Inflammatory macrophage treated with lipopolysaccharide for 1 hour (primary cell): ENCODE measurements at regions not wholly inside any gene's neighbourhood (a gene's known extent, or its start where the extent isn't known, plus 50 kb on each side); places are given as distances from the start of the nearest gene placed in this dataset.
"Not testable (repeated sequence)": the region's sequence is repeated elsewhere in the genome, so short reads cannot be mapped to it uniquely, and the experiment has no call there.

Source experiments
- DNase-seq, 2 donors: peaks; one replicate each; pipeline ENCODE4 v3.0.0-alpha.2; 2020 to 2022

GRCh38 chr5:17326600-17327037 is 109.2 kb downstream of the BASP1 start:
- DNase-seq, result no peak

GRCh38 chr5:17327048-17327625 is 109.7 kb downstream of the BASP1 start:
- DNase-seq, result no peak

DNA sequence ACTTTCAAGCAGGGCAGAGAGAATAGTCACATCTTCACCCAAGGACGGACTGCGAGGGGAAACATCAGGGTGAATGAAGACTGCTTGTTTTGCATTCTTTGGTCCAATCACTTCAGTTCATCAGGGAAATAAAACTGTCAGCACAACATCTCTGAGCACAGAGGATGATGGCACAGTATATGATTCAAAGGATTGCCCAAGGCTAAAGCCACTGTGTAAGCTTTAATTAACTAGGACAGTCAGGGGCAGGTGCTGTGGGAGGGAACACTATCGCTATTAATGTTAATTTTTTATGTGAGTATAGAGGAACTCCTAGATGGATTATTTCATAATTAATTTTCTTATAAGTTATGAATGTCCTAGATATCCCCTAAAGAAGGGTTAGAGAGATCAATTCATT is 112.1 kb downstream of the BASP1 start:
- DNase-seq, result no peak

GRCh38 chr5:17330386-17330785 is 113.0 kb downstream of the BASP1 start:
- no peak for DNase-seq

DNA sequence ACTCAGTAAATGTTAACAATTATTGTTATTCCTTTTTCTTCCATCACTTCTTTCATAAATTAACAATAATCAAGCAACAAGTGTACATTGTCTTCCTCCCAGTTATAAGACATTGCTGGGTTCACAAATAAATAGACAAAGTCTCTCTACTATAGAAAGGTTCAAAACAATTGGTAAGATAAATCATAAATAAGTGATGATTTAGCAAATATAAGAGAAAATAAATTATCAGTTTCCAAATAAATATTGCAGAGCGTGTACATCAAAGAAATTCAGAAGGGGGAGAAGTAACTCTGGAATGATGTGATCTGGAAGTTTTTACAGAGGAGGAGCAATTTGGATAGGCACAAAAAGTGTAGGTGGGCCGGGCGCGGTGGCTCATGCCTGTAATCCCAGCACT is 114.2 kb downstream of the BASP1 start:
- DNase-seq, result no peak

DNA sequence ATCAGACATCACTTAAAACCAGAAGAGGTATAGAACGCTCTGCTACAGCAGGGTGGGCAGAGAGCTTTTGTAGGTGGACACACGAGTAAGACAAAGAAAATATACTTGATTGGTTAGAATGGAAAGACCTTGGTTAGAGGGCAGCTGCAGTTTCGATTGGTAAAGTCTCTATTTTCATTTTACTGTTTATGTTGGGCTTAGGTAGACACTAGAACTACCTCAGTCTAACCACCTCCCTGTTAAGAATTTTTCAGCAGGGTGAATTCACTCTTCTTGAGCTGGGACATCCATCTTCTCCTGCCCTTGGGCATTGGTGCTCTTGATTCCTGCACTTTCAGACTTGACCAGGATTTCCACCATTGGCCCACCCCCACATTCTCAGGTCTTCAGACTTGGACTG is 116.3 kb downstream of the BASP1 start:
- DNase-seq, result no peak

DNA sequence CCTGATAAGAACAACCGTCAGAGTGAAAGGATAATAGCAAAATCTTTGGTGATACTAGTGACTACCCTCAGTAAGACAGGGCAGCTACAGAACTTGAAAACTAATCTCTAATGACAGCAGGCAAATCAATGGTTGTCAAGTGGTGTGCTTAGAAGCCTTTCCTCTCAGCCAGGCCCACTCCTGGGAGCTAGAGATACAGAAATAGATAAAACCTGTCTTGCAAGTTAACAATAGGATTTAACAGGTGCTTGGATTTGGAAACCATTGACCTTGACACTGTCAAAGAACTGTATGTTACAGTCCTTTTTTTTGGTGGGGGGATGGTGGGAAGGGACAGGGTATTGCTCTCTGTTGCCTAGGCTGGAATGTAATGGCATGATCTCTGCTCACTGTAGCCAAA is 118.6 kb downstream of the BASP1 start:
- DNase-seq, result no peak

DNA sequence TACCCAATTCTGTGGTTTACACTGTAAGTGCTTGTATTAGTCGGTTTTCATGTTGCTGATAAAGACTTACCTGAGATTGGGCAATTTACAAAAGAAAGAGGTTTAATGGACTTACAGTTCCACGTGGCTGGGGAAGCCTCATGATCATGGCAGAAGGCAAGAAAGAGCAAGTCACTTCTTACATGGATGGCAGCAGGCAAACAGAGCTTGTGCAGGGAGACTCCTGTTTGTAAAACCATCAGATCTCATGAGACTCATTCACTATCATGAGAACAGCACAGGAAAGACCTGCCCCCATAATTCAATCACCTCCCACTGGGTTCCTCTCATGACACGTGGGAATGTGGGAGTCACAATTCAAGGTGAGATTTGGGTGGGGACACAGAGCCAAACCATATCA is 119.3 kb downstream of the BASP1 start:
- not testable (repeated sequence) for DNase-seq

GRCh38 chr5:17339841-17340240 is 122.4 kb downstream of the BASP1 start:
- no peak for DNase-seq

DNA sequence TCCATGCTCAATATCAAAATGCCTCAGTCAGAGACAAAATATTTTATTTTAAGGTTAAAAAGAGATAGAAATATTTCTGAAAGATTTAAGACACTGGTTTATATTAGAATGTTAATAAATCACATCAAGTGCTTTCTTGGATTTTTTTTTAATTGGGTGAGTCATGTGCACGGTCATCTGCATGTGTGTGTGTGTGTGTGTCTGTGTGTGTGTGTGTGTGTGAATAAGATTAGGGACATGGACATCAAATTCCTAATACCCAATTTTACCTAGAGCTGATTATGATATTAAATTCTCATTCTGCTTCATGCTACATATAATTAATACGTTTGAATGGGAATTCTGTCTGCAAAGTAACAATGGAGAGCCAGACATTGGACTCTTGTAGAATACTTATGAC is 122.9 kb downstream of the BASP1 start:
- no peak for DNase-seq

GRCh38 chr5:17340819-17341218 is 123.4 kb downstream of the BASP1 start:
- DNase-seq, result no peak

DNA sequence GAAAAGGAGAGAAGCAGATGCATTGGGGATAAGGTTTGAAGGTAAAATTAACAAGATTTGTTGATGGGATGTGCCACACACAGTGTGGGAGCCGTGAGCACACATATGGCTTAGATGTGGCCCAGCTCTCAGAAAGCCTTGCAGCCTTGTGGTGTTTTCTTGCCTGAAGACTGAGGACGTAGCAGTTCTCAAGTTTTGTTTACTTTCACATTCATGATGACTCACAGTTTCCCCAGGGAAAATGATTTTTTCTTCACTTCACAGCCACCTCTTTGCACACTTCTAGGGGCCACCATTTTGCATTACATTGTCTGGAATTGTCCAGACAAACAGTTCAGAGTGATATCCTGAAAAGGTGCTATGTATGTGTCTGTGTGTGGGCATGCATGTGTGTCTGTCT is 126.2 kb downstream of the BASP1 start:
- peak; percentile 26 to 40 for DNase-seq

DNA sequence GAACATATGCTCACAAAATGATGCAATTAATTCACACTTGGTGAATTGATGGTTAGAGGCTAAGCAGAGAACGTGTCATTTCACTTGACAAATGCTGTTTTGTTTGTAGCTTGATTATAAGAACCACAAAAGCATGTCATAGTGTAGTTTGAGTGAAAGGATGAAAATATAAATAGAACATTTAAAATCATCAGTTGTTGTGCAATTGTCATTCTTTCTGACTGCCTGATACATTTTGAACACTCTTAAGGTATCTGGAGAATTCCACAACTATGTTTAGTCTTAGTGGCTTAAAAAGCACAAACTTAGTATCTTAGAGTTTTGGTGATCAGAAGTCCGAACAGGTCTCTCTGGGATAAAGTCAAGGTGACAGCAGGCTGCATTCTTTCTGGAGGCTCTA is 129.4 kb downstream of the BASP1 start:
- DNase-seq, result no peak

DNA sequence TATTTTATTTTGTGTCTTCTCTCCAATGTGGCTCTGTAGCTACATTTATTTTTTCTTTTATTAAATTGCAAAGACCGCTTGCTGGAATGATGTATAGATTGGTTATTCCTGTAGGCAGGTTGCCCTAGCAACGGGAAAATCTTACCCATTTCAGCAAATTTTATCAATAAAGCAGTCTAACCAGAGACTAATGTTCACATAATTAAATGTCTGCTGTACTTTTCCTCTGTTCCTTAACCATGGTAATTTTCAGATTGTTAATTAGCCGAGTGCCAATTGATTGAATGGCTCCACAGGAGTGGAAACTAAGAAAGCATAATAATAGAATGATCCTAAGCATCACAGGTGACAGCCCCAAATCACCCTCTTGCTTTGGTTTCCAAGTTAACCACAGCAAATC is 134.8 kb downstream of the BASP1 start:
- no peak for DNase-seq

- no peak for DNase-seq
Observed at GRCh38 chr5:17354265-17354664, 136.8 kb downstream of the BASP1 start.

DNA sequence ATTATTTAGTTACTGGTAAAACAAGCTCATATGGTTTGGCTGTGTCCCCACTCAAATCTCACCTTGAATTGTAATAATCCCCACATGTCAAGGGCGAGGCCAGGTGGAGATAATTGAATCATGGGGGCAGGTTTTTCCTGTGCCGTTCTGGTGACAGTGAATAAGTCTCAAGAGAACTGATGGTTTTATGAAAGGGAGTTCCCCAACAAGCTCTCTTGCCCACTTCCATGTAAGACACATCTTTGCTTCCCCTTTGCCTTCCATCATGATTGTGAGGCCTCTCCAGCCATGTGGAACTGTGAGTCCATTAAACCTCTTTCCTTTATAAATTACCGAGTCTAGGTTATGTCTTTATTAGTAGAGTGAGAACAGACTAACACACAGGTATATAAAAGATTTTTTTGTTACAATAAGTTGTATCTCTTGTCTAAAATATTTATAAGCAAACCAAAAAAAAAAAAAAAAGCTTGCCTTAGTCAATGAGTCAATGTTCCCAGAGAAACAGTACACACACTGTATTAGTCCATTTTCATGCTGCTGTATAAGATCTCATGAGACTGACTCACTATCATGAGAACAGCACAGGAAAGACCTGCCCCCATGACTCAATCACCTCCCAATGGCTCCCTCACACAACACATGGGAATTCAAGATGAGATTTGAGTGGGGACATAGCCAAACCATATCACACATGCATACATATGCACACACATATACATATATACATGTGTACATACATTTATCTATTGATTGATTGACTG is 138.3 kb downstream of the BASP1 start:
- DNase-seq, result peak; percentile 42 to 57

DNA sequence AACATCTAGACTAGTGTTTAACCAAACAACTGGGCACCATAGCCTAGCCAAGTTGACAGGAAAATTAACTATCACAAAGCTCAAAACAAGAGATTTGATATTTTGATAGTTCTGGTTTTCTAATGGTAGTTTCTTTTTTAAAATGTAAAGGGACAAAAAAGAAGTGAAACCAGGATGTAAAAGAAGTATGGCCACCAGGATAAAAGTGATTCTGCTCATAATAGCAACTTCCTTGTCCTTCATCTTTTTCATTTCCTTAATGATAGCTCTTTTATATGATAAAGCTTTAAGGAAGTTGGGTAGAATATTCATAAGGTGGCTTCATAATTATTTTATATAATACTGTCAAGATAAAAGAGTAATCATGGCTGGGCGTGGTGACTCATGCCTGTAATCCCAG is 139.1 kb downstream of the BASP1 start:
- DNase-seq, result no peak

DNA sequence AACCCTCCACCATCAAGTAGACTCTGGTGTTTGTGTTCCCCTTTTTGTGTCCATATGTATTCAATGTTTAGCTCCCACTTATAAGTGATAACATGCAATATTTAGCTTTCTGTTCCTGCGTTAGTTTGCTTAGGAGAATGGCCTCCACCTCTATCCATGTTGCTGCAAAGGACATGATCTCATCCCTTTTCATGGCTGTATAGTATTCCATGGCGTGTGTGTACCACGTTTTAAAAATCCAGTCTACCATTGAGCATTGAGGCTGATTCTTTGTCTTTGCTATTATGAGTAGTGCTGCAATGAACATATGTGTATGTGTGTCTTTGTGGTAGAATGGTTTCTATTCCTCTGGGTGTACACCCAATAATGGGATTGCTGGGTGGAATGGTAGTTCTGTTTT is 140.1 kb downstream of the BASP1 start:
- no peak for DNase-seq

GRCh38 chr5:17358031-17358430 is 140.0 kb upstream of the TAF11L2 start:
- no peak for DNase-seq

DNA sequence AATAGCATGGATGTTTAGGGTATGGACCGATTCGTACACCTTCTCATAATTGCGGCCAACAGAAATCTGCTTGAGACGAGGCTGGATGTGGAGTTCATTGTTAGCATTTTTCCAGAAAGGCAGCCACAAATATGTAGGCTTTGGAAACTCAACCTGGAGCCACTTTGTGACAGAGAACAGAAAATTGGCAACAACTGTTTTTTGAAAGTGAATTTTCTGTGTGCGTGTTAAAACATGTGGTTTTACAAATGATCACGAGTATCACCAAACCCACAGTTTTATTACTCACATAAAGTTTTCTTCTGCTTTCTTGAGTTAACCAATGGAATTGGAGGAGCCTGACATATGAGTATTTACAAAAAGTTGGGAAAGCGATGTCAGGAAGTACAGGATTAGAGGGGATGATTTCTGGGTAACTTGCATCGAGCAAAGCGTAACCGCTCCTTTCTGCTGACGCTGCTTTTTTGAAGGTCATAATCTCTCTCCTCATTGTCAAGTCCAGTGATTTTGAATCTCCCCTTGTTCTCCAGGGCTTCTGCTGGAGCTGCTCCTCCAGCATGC is 138.5 kb upstream of the TAF11L2 start:
- DNase-seq, result peak; percentile 63 to 81

GRCh38 chr5:17360879-17361278 is 137.2 kb upstream of the TAF11L2 start:
- DNase-seq, result no peak

- no peak for DNase-seq
Observed at GRCh38 chr5:17361331-17361730, 136.7 kb upstream of the TAF11L2 start.

GRCh38 chr5:17364987-17365810 is 132.8 kb upstream of the TAF11L2 start:
- no peak for DNase-seq

- DNase-seq, result no peak
Observed at GRCh38 chr5:17365811-17366138, 132.3 kb upstream of the TAF11L2 start.
